Heart left ventricle (tissue), 13 donors: ENCODE measurements at regions not wholly inside any gene's neighbourhood (a gene's known extent, or its start where the extent isn't known, plus 50 kb on each side); places are given as distances from the start of the nearest gene placed in this dataset.

ENCODE experiments used
- POLR2A ChIP-seq, 2 donors: fragments of 450-650 bp; IDR thresholded peaks; one replicate each; pipeline ENCODE4 v1.6.1; 2017; ENCODE audit warnings: antibody characterized with exemption in 2 of 2, mild to moderate bottlenecking in 2 of 2, moderate library complexity in 2 of 2
- TF ChIP-seq, protein P1 (sequence below), 12 donors: fragments of 200-600 bp; sonication (generic) in 4 of 12; IDR thresholded peaks; one replicate each; pipeline versions ENCODE4 v1.5.0 to v1.8.0; 2018 to 2022; ENCODE audit warnings: antibody characterized with exemption in 12 of 12, mild to moderate bottlenecking in 5 of 12
- donor health status: ischemic (EF 13 %, LVEDD 7.1; RV severe dilation, severe dysfunction).
- donor health status: DM: no; HTN: yes; CAD: no.
- donor health status: DM: no; HTN: no; CAD: no.
- donor health status: ischemic (EF 25% LVEDD 6.9; RV normal size, moderate dysfunction).
- donor health status: ischemic (EF 25% LVEDD 5.7; RV mildly dilated, moderate dysfunction).
- donor health status: ischemic (EF 35%, LVEDD 5.7; RV mildly dilated, moderate dysfunction).
- donor health status: nonischemic (EF 11% LVEDD 7.7; RV severe dilation, severe dysfunction).
- donor health status: DM: yes; HTN: yes; CAD: no.
- donor health status: PGD.
- donor health status: ischemic (EF 29% LVEDD 5.4; RV normal size, mild dysfunction).
- donor health status: nonischemic (EF 23%, LVEDD 6.1; RV moderate dilation, normal function).

DNA sequence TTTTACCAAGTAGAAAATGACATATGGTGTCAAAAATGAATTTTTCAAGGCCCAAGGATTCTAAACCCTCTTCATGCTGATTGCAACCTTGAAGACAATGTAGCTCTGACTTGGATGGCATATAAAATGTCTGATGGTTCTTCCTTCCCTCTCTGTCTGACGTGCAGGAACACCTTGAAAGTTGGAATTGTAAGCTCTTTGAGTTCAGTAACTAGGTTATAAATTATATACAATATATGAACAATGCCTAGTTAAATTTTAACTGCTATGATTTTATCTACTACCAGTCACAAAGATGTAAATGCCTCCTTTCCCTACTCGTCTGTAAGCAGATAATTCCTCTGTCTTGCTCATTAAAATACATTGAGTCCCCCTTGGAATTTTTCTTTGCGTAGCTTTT lies 89.5 kb upstream of the TMEM17 start:
- TF ChIP-seq, protein P1, sequence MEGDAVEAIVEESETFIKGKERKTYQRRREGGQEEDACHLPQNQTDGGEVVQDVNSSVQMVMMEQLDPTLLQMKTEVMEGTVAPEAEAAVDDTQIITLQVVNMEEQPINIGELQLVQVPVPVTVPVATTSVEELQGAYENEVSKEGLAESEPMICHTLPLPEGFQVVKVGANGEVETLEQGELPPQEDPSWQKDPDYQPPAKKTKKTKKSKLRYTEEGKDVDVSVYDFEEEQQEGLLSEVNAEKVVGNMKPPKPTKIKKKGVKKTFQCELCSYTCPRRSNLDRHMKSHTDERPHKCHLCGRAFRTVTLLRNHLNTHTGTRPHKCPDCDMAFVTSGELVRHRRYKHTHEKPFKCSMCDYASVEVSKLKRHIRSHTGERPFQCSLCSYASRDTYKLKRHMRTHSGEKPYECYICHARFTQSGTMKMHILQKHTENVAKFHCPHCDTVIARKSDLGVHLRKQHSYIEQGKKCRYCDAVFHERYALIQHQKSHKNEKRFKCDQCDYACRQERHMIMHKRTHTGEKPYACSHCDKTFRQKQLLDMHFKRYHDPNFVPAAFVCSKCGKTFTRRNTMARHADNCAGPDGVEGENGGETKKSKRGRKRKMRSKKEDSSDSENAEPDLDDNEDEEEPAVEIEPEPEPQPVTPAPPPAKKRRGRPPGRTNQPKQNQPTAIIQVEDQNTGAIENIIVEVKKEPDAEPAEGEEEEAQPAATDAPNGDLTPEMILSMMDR (IDR thresholded peaks at IDR 0.05), result no peak
- TF ChIP-seq POLR2A (IDR thresholded peaks at IDR 0.05), result no peak
